ENCODE measurements at regions not wholly inside any gene's neighbourhood (a gene's known extent, or its start where the extent isn't known, plus 50 kb on each side); places are given as distances from the start of the nearest gene placed in this dataset.

DNA sequence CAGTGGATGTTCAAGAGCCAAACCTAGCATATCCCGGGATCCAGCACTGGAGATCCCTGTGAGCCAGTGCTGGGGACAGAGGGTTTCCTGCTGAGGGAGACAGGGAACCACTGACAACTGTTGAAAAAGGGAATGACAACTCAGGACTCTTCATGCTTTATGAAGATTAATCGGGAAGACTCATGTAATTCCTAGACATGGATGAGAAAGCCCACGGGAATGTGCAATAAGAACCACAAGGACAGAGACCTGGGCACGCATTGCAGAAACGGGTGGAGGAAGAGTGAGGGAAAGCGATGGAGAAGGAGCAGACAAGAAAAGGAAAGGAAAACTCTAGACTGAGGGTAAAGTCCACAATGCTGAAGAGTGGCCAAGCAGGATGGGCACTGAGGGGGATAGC, 296.0 kb downstream of the PCNX1 start:
- no peak for DNase-seq

- no peak for DNase-seq
Observed at GRCh38 chr14:71204231-71204630, 297.0 kb downstream of the PCNX1 start.

DNA sequence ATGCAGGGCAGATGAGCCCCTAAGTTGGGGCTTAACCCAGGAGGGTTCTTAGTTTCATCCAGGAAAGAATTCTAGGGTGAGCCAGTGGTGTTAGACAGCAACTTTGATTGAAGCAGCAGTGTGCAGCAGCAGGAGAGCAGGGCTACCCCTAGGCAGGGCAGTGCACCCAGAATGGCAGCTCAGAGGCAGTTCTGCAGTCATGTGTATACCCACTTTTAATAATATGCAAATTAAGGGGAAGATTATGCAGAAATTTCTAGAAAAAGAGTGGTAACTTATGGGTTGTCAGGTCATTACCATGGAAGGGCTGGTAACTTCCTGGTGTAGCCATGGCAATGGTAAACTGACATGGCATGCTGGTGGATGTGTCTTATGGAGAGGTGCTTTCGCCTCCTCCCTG, 297.5 kb downstream of the PCNX1 start:
- DNase-seq = no peak

DNA sequence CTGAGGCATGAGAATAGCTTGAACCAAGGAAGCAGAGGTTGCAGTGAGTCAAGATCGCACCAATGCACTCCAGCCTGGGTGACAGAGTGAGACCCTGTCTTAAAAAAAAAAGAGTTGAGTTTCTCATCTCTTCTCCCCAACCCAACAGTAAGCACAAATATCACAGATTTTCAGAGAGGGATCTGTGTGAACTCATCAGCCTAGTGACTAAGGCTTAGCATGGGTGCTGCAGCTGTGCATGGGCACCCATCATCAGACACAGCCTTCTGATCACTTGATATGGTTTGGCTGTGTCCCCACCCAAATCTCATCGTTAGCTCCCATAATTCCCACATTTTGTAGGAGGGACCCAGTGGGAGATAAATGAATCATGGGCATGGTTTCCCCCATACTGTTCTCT, 298.9 kb downstream of the PCNX1 start:
- no peak for DNase-seq

- no peak for DNase-seq
Observed at GRCh38 chr14:71206766-71207371, 299.6 kb downstream of the PCNX1 start.

DNA sequence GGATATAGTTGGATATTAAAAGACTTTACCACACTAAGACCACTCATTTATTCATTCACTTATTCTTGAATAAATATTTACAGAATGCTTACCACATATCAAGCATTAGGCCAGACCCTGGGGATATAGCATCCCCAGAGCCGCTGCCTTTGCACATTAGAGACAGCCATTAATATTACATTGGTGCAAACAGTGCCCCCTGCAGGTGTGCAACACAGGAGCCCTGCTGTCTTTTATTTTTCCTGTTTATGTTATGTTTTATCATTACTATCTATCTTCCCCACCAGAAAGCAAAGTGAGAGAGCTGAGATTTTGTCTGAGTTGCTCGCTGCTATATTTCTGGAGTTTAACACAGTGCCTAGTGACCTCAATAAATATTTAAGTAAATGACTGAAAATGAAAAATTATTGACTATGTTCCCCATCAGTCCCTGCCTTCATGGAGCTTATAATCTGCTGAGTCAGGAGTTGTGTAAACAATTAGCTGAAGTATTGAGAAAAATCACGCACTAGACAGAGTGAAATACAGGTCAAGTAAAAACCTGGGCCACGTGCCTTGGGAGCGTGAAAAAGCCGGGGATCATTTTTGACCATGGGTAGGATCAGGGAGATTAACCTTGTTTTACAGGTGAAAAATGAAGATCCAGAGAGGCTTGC, 301.6 kb downstream of the PCNX1 start:
- no peak for DNase-seq

DNA sequence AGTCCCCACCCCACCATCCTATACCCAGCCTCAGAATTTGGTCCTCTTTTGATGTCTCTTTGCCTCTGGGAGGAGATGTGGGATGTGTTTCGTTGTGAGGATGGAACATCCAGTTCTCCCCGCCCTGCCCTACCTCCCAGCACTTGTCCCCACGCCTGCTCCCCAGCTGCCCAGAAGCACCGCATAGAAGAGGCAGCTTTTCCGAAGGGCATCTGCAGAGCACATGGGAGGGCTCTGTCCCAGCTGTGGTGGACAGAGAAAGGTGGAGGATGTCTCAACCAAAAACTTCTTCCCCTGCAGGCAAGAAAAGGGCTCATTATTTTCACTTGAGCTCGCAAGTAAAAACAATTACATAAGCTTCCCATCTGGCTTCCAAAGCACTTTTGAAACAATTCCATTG, 302.6 kb downstream of the PCNX1 start:
- no peak for DNase-seq

DNA sequence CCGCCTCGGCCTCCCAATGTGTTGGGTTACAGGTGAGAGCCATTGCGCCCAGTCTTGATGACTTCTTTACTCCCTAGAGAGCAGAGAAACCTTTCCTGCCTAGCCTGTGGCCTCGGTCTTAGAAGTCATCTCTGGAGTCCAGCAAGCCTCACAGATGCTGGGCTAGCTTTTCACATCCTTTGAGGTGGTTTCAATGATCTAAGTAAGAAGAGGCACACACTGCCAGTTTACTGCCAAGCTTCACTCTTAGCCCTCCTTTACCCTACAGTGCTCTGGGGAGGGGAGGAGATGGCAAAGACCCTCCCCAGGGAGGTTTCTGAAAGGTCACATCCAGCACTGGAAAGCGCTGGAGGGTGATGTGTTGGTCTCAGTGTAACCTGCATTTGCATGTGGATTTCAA, 304.8 kb downstream of the PCNX1 start:
- no peak for DNase-seq

- no peak for DNase-seq
Observed at GRCh38 chr14:71212683-71213107, 305.4 kb downstream of the PCNX1 start.

DNA sequence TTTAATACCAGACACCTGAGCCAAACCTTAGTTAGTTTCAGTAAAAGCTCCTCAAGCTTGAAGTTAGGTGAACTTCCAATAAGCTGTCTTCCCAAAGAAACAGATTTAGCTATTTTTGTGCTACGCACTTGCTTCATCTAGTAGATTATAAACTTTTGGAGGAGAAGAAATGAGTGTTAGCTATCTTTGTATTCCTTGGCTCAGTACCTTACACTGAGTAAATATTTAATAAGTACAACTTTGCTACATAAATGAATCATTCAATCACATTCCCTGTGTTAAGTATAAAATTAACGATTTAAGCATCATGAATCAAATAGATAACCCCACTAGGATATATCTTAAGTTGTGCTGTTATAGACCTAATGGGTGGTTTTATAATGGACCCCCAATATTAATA, 307.0 kb downstream of the PCNX1 start:
- no peak for DNase-seq

- no peak for DNase-seq
Observed at GRCh38 chr14:71220462-71220861, 313.2 kb downstream of the PCNX1 start.

- no peak for DNase-seq
Observed at GRCh38 chr14:71221119-71221518, 313.9 kb downstream of the PCNX1 start.

DNA sequence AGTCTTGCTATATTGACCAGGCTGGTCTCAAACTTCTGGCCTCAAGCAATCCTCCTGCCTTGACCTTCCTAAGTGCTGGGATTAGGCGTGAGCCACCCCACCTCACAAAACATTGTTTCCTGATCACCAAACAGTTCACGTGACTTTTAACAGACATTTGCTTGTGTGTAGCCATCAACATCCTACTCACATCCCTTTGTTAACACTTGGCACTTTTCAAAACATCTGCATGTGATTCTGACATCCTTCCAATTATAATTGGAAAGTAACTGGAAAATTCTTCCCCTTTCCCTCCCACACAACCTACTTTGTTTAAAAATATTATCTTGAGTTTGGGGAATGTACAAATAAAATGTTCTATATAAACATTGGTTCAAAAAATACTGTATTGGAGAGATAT, 317.9 kb downstream of the PCNX1 start:
- DNase-seq = no peak

DNA sequence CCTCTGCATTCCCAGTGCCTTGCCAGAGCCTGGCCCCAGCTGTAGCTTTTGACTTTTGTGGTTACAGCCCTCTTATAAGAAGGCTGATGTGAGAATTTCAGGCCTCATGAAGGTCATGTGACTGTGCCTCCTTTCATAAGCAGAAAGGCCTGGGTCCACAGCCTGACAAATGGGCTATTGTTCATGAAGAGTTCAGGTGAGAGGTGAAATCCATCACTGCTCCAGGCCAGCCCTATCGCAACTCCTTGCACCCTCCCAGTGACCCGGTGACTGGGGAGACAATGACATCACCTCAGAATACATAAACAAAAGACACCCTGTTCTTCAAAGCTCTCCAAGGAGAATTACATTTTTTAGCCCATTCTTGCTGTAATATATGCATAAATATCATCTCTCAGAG, 321.5 kb downstream of the PCNX1 start:
- DNase-seq = no peak

- no peak for DNase-seq
Observed at GRCh38 chr14:71229875-71230274, 322.6 kb downstream of the PCNX1 start.

DNA sequence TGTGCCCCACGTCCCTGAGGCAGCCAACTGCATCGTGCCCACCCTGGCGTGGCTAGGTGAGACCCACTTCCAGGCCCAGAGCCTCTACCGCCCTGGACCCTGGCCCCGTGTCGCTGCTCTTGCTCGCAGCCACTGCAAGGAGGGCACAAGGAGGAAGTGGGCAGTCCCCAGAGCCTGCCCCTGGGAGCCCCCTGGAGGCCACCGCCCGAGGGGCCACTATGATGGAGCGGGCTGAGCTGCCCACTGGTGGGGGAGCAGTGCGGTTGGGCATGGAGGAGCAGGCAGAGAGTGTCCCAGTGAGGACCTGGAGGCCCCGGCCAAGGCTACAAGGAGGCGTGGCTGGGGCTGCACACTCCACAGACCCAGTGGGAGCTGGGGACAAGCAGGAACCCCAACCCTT, 323.6 kb downstream of the PCNX1 start:
- DNase-seq = no peak

GRCh38 chr14:71231521-71232393, 324.5 kb downstream of the PCNX1 start:
- DNase-seq = peak; percentile 4

DNA sequence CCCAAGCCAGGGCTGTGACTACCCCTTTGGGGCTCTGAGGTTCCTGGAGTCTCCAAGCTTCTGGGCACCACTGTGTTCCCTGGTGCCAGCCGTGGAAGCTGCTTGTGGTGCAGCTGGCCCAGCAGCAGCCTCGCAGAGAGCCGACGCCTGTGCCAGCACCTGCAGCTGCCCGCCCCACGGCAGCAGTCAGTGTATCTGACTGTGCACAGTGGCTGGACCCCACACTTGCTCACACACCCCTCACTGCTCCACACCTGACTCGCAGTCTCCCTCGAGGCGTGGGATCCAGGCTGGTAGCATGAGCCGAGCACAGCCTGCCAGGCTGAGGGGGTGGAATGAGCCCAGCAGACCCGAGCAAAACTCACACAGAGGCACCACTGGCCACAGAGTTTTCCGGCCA, 325.2 kb downstream of the PCNX1 start:
- DNase-seq = no peak

DNA sequence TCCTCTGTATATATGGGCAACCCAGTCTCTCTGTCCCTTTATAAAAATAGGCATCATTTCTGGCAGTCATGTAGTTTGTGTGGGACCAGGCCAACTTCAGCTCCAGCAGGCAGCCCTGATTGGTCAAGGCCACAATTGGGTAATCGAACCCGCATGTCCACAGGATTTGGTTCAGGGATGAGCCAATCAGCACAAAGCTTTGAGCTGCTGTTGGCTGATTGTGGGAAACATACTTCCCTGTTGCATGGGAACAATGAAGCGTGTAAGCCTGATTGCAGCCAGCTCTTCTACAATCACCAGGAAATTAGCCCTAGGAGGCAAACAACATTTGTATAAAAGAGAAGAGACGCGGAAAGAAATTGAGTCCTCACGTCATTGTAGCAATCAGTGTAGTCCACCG, 328.6 kb downstream of the PCNX1 start:
- DNase-seq = no peak

DNA sequence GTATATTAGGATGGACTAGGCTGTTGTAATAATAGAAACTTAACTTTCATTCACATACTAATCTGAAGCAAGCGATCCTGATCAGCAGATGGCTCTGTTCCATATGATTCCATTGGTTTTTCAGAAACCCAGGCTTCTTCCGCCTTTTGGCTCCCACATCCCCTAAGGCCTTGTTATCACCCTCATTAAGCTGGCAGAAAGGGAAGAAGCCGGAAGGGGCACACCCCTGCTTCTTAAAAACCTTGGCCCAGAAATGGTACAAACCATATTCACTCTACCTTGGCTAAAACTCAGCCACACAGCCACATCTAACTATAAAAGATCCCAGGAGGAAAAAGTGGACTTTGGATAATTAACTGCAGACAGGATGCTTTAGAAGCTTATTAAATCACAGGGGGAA, 329.2 kb downstream of the PCNX1 start:
- no peak for DNase-seq

DNA sequence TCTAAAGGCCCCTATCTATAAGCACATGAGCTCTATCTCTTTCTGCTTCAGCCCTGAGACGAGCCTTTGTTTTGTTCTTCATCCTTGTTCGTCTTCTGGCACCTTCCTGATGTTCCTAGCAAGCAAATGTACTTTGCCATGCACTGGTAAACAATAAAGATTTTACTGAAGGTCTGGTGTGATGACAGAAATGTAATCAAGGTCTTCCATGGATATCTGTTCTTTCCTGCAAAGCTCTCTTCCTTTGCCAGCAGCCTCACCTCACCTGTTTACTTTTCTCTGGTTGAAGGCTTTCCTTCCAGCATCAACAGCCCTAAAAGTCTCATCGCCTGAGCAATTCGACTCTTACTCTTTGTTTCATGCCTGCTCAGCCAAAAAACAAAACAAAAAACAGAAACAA, 330.3 kb downstream of the PCNX1 start:
- no peak for DNase-seq

- DNase-seq = no peak
Observed at GRCh38 chr14:71238835-71239234, 331.6 kb downstream of the PCNX1 start.

GRCh38 chr14:71240171-71240570, 332.9 kb downstream of the PCNX1 start:
- DNase-seq = no peak

DNA sequence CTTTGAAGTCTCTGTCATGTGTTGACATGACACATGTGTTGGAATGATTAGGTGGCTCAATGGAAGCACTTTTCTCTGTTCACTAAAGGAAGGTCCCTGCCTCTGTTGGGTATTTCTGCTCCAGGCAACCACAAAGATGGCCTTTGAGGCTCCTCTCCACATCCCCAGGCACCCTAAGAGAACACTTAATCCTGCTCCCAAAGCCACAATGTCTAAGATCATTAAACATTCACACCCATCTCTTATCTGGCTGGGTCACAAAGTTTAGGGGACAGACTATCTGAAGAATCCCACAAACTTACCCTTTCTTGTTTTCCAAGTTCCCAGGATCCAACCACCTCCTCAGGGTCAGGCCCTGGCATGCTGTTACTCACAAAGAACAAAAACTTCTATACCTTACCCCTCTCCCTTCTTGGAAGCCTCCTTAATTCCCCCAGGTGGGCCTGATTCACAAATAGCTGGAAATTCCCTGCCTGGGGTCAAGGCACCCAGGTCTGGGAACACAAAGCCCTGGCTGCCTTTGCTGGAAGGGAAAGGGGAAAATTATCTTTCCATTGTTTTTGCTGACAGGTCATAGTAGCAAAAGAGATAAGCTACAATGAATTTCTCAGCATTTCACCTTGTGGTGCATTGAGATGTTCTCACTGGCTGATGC, 333.7 kb downstream of the PCNX1 start:
- DNase-seq = no peak

All from hematopoietic multipotent progenitor cell treated with erythropoietin and hydrocortisone succinate and interleukin-3 and kit ligand, for 8 days (in vitro differentiated cells).